ENCODE measurements at regions not wholly inside any gene's neighbourhood (a gene's known extent, or its start where the extent isn't known, plus 50 kb on each side); places are given as distances from the start of the nearest gene placed in this dataset.

DNA sequence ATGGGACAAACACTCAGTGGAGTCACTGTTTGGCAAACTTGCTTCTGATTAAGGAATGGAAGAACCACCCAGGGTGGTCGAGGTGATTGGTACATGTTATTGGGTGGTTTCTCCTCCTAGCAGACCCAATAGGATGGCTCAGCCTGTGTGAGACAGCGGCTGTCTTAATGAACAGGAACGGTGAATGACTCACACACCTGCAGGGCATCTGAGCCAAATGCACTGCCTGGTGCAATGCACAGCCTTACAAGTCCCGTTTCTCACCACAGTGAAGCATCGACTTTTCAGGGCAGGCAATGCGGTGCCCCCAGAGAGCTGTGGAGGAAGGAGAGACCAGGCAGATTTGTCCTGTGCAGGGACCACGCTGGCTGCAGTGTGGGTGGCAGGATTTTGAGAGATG, 238.5 kb downstream of the FGF9 start:
- Histone ChIP-seq H3K23ac (ENCODE audit: low read depth, low read length) (no peak overlapping the region), H3K9ac (ENCODE audit: low read depth, low read length) (no peak overlapping the region), H2AFZ (replicated peaks; ENCODE audit: low read length, poor library complexity) (no peak overlapping the region), H2BK5ac (ENCODE audit: low read depth, low read length, poor library complexity, severe bottlenecking) (no peak overlapping the region), H3K56ac (ENCODE audit: extremely low read depth, insufficient read depth, low read length) (no peak overlapping the region), H3K4ac (ENCODE audit: low read depth, low read length) (no peak overlapping the region), H3K4me3 (ENCODE audit: insufficient read depth, low read depth, low read length) (no peak overlapping the region), H2AK9ac (replicated peaks; ENCODE audit: low read depth, low read length, poor library complexity) (no peak overlapping the region), H4K5ac (ENCODE audit: low read depth, low read length) (no peak overlapping the region), H2BK15ac (ENCODE audit: low read depth, low read length) (no peak overlapping the region), H4K91ac (ENCODE audit: insufficient read depth, low read depth, low read length) (no peak overlapping the region), H2BK120ac (ENCODE audit: low read depth, low read length) (no peak overlapping the region), H3K18ac (ENCODE audit: low read depth, low read length) (no peak overlapping the region), H4K8ac (ENCODE audit: low read depth in 2 of 2, low read length in 2 of 2) (no peak overlapping the region), H3K27me3 (ENCODE audit: control insufficient read depth, insufficient read depth, low read length) (no peaks in the 10 kb centered on the region; the same call in 1 of the 2 replicates), H3K79me1 (ENCODE audit: low read depth in 1 of 2, low read length in 2 of 2) (no peaks in the 10 kb centered on the region), H3K9me3 (ENCODE audit: control insufficient read depth, insufficient read depth, low read length) (no peaks in the 10 kb centered on the region), H3K4me1 (ENCODE audit: control insufficient read depth, insufficient read depth, low read length) (no peaks in the 10 kb centered on the region; the same call in 1 of the 2 replicates), H3K9me1 (ENCODE audit: insufficient read depth, low read length) (no peaks in the 10 kb centered on the region), H2AK5ac (ENCODE audit: low read depth, low read length) (no peak overlapping the region), H4K20me1 (ENCODE audit: insufficient read depth, low read length) (no peaks in the 10 kb centered on the region), H2BK20ac (ENCODE audit: low read depth, low read length) (no peak overlapping the region), H3K4me2 (ENCODE audit: low read depth, low read length) (no peak overlapping the region), H3K27ac (ENCODE audit: insufficient read depth, low read length) (no peak overlapping the region), H3K36me3 (ENCODE audit: control insufficient read depth, insufficient read depth, low read length) (no peaks in the 10 kb centered on the region), H3K14ac (replicated peaks; ENCODE audit: low read depth, low read length) (no peak overlapping the region)
- dilution Hi-C loops (cut with HindIII; ENCODE audit: low sequenced_read_pairs, unreplicated experiment) = no loop called here
- DNase-seq (no peak), ATAC-seq (ENCODE audit: low read depth) (no peak)
- intact Hi-C loops (cut with micrococcal nuclease) = no loop called here
- in situ Hi-C loops (cut with MboI; ENCODE audit: low sequenced_read_pairs) = no loop called here
- no TSS peak for BruUV-seq (replicated peaks)
- CTCF ChIA-PET = interaction anchor here (0.8 kb wide), 1 partner anchor 89 kb away, joined by 3 read pairs; no protein-coding TSS in a partner anchor
- POLR2A ChIA-PET (ENCODE audit: unreplicated experiment) = no interaction called here
- TF ChIP-seq ELK1 (IDR thresholded peaks at IDR 0.05; ENCODE audit: borderline replicate concordance, low read depth, low read length) (no peak), FOS (IDR thresholded peaks at IDR 0.05; ENCODE audit: low read depth, low read length) (no peak), RCOR1 (IDR thresholded peaks at IDR 0.05; ENCODE audit: insufficient replicate concordance, low read length) (no peak), MAZ (IDR thresholded peaks at IDR 0.05; ENCODE audit: borderline replicate concordance, low read depth, low read length) (no peak), CEBPB (IDR thresholded peaks at IDR 0.05; ENCODE audit: low read depth, low read length) (no peak)
- TF ChIP-seq, protein P1, sequence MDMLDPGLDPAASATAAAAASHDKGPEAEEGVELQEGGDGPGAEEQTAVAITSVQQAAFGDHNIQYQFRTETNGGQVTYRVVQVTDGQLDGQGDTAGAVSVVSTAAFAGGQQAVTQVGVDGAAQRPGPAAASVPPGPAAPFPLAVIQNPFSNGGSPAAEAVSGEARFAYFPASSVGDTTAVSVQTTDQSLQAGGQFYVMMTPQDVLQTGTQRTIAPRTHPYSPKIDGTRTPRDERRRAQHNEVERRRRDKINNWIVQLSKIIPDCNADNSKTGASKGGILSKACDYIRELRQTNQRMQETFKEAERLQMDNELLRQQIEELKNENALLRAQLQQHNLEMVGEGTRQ (IDR thresholded peaks at IDR 0.05; ENCODE audit: low read depth, low read length) = no peak
- 74% methylated on average over 6 of the region's 7 CpGs; no CpG with 5 or more reads in 1 of the 2 experiments for WGBS, 2 experiments (ENCODE audit: extremely low coverage in 2 of 2, insufficient read length in 1 of 2)
